ENCODE measurements at regions not wholly inside any gene's neighbourhood (a gene's known extent, or its start where the extent isn't known, plus 50 kb on each side); places are given as distances from the start of the nearest gene placed in this dataset.

GRCh38 chr6:164419099-164419498 lies 890.3 kb downstream of the C6orf118 start:
- Histone ChIP-seq H3K18ac (ENCODE audit: low read depth, low read length) (no peak overlapping the region), H4K91ac (ENCODE audit: insufficient read depth, low read depth, low read length) (no peak overlapping the region), H3K27me3 (ENCODE audit: control insufficient read depth, insufficient read depth, low read length) (no peaks in the 10 kb centered on the region), H2BK120ac (ENCODE audit: low read depth, low read length) (no peak overlapping the region), H4K5ac (ENCODE audit: low read depth, low read length) (no peak overlapping the region), H2BK20ac (ENCODE audit: low read depth, low read length) (no peak overlapping the region), H4K20me1 (ENCODE audit: insufficient read depth, low read length) (no peaks in the 10 kb centered on the region), H3K4ac (ENCODE audit: low read depth, low read length) (no peak overlapping the region), H2BK15ac (ENCODE audit: low read depth, low read length) (no peak overlapping the region), H3K23ac (ENCODE audit: low read depth, low read length) (no peak overlapping the region), H3K4me1 (ENCODE audit: control insufficient read depth, insufficient read depth, low read length) (no peaks in the 10 kb centered on the region), H2AK5ac (ENCODE audit: low read depth, low read length) (no peak overlapping the region), H3K4me3 (ENCODE audit: insufficient read depth, low read depth, low read length) (no peak overlapping the region), H3K9ac (ENCODE audit: low read depth, low read length) (no peak overlapping the region), H3K79me1 (ENCODE audit: low read depth in 1 of 2, low read length in 2 of 2) (no peaks in the 10 kb centered on the region), H2AFZ (replicated peaks; ENCODE audit: low read length, poor library complexity) (no peak overlapping the region), H2AK9ac (replicated peaks; ENCODE audit: low read depth, low read length, poor library complexity) (no peak overlapping the region), H3K36me3 (ENCODE audit: control insufficient read depth, insufficient read depth, low read length) (no peaks in the 10 kb centered on the region), H3K27ac (ENCODE audit: insufficient read depth, low read length) (no peak overlapping the region), H3K56ac (ENCODE audit: extremely low read depth, insufficient read depth, low read length) (no peak overlapping the region), H3K14ac (replicated peaks; ENCODE audit: low read depth, low read length) (no peak overlapping the region), H2BK5ac (ENCODE audit: low read depth, low read length, poor library complexity, severe bottlenecking) (no peak overlapping the region), H3K4me2 (ENCODE audit: low read depth, low read length) (no peak overlapping the region), H4K8ac (ENCODE audit: low read depth in 2 of 2, low read length in 2 of 2) (no peak overlapping the region), H3K9me3 (ENCODE audit: control insufficient read depth, insufficient read depth, low read length) (peaks cover 13% of the 10 kb centered on the region), H3K9me1 (ENCODE audit: insufficient read depth, low read length) (no peaks in the 10 kb centered on the region)
- DNase-seq (no peak), ATAC-seq (ENCODE audit: low read depth) (no peak)
- CTCF ChIA-PET: no interaction called here
- intact Hi-C loops (cut with micrococcal nuclease): no loop called here
- in situ Hi-C loops (cut with MboI; ENCODE audit: low sequenced_read_pairs): no loop called here
- dilution Hi-C loops (cut with HindIII; ENCODE audit: low sequenced_read_pairs, unreplicated experiment): no loop called here
- POLR2A ChIA-PET (ENCODE audit: unreplicated experiment): no interaction called here
- TF ChIP-seq RCOR1 (IDR thresholded peaks at IDR 0.05; ENCODE audit: insufficient replicate concordance, low read length) (no peak), SMC3 (IDR thresholded peaks at IDR 0.05; ENCODE audit: low read depth, low read length) (no peak), CEBPB (IDR thresholded peaks at IDR 0.05; ENCODE audit: low read depth, low read length) (no peak)
- BruUV-seq (replicated peaks): no TSS peak
- WGBS, 2 experiments (ENCODE audit: extremely low coverage in 2 of 2, insufficient read length in 1 of 2): 40% methylated on average over 1 of the region's 4 CpGs; no CpG with 5 or more reads in 1 of the 2 experiments

All from IMR-90 (cell line).